G401 (cell line): ENCODE measurements at regions not wholly inside any gene's neighbourhood (a gene's known extent, or its start where the extent isn't known, plus 50 kb on each side); places are given as distances from the start of the nearest gene placed in this dataset.

Experiments
- DNase-seq: peaks from one replicate; pipeline ENCODE4 v3.0.0-alpha.2; 2015; ENCODE audit warnings: low spot score
- in situ Hi-C: cut with HindIII; loops from 2 replicates; pipeline ENCODE4 v1.10.0; 2016; ENCODE audit warnings: low sequenced_read_pairs, mixed read lengths

- in situ Hi-C loops, result no loop called here
These were observed 185.0 kb downstream of the SEMA6A start for GRCh38 chr5:116389601-116390000.

GRCh38 chr5:116388564-116389258 is 185.9 kb downstream of the SEMA6A start:
- DNase-seq, result no peak
- in situ Hi-C loops, result no loop called here

More at GRCh38 chr5:116389601-116390000, 185.0 kb downstream of the SEMA6A start:
- no peak for DNase-seq

GRCh38 chr5:116387738-116388137 is 186.9 kb downstream of the SEMA6A start:
- DNase-seq, result no peak
- in situ Hi-C loops, result no loop called here

- no peak for DNase-seq
These were observed 188.0 kb downstream of the SEMA6A start for GRCh38 chr5:116386633-116387032.

GRCh38 chr5:116382874-116383266 is 191.8 kb downstream of the SEMA6A start:
- DNase-seq, result no peak
- in situ Hi-C loops, result no loop called here

More at GRCh38 chr5:116386633-116387032, 188.0 kb downstream of the SEMA6A start:
- in situ Hi-C loops, result no loop called here

GRCh38 chr5:116382032-116382873 is 192.4 kb downstream of the SEMA6A start:
- DNase-seq, result peak; percentile 86
- in situ Hi-C loops, result no loop called here

GRCh38 chr5:116381201-116381600 is 193.4 kb downstream of the SEMA6A start:
- in situ Hi-C loops, result no loop called here
- DNase-seq, result no peak

GRCh38 chr5:116380621-116381020 is 194.0 kb downstream of the SEMA6A start:
- DNase-seq, result no peak
- in situ Hi-C loops, result no loop called here

GRCh38 chr5:116379306-116379705 is 195.3 kb downstream of the SEMA6A start:
- in situ Hi-C loops, result no loop called here
- DNase-seq, result no peak

- in situ Hi-C loops, result no loop called here
- no peak for DNase-seq
These were observed 195.9 kb downstream of the SEMA6A start for GRCh38 chr5:116378777-116379121.

- in situ Hi-C loops, result no loop called here
- DNase-seq, result no peak
These were observed 196.4 kb downstream of the SEMA6A start for GRCh38 chr5:116378007-116378776.

- no peak for DNase-seq
These were observed 197.2 kb downstream of the SEMA6A start for GRCh38 chr5:116377276-116378006.

GRCh38 chr5:116375926-116376325 is 198.7 kb downstream of the SEMA6A start:
- in situ Hi-C loops, result no loop called here
- DNase-seq, result peak; percentile 87

More at GRCh38 chr5:116377276-116378006, 197.2 kb downstream of the SEMA6A start:
- in situ Hi-C loops, result no loop called here

- DNase-seq, result no peak
- in situ Hi-C loops, result no loop called here
These were observed 200.2 kb downstream of the SEMA6A start for GRCh38 chr5:116374434-116374852.

- in situ Hi-C loops, result no loop called here
- no peak for DNase-seq
These were observed 201.6 kb downstream of the SEMA6A start for GRCh38 chr5:116372931-116373597.

GRCh38 chr5:116371935-116372334 is 202.7 kb downstream of the SEMA6A start:
- in situ Hi-C loops, result no loop called here
- DNase-seq, result no peak

- in situ Hi-C loops, result no loop called here
- no peak for DNase-seq
These were observed 203.2 kb downstream of the SEMA6A start for GRCh38 chr5:116371431-116371830.

GRCh38 chr5:116370886-116371285 is 203.7 kb downstream of the SEMA6A start:
- in situ Hi-C loops, result no loop called here
- DNase-seq, result no peak

- no peak for DNase-seq
- in situ Hi-C loops, result no loop called here
These were observed 204.5 kb downstream of the SEMA6A start for GRCh38 chr5:116370149-116370548.
